GM19043 (cell line): ENCODE measurements at regions not wholly inside any gene's neighbourhood (a gene's known extent, or its start where the extent isn't known, plus 50 kb on each side); places are given as distances from the start of the nearest gene placed in this dataset.

ENCODE experiments used
- ATAC-seq: cut with Tn5 transposase; IDR thresholded peaks from one replicate; pipeline ENCODE4 v1.9.1; 2021; ENCODE audit warnings: low read depth; ENCODE audit not compliant: unreplicated experiment

DNA sequence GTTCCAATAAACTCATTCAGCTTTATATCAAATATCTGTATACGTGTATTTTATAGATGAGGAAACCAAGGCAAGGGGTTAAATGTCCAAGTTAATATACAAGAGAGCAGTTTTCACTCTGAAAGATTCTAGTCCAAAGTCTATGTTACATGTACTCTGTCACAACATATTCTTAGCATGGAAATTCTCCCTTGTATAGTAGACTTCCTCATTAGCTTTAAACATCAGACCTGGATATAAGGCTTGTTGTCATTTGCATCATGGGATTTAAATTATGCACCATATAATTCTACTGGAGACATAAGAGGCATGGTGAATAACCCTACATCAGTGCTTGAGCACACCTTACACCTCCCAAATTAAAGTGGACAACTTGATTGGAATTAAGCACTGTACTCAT is 681.9 kb upstream of the CCDC179 start:
- ATAC-seq: no peak

DNA sequence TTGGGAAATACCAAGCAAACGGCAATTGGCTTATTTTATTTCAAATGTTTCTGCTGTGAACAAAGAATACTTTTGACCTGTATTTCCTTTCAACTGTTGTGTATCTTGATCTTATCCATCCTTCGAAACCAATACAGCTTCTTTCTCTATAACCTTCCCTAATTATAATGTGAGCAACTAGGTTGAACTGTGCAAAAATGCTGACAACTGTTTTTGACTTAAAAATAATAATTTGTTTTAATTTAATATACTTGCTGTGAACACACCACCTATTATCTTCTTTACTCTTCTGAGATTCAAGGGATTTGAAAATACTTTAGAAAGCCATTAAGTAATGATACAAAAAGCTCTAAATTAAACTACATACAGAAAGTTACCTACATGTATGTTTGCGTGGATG is 682.5 kb upstream of the CCDC179 start:
- ATAC-seq: no peak

DNA sequence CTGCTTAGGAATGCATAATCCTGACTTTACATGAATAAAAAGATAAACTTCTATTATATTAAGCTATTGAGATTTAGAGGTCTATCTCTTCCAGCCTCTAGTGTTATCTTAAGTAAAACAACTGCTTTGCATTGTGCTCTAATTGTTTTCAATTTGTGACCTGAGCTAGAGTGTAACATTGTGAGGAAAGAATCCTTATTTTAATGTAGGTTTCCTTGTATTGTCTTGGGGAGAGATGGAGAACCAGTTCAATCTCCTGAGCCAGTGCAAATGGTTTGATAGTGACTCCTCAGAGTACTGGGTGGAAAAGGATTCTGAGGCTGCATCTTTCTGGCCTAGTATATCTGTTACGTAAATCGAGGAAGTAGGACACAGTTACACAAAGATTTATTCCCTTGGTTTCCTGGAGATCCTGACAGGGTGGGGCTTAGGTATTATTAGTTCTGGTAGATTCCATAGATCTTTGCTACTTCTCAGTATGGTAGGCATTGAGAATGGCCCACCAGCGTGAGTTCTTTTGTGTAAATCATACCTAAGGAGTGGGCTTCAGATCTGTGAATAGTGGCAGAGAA is 683.5 kb upstream of the CCDC179 start:
- no peak for ATAC-seq

DNA sequence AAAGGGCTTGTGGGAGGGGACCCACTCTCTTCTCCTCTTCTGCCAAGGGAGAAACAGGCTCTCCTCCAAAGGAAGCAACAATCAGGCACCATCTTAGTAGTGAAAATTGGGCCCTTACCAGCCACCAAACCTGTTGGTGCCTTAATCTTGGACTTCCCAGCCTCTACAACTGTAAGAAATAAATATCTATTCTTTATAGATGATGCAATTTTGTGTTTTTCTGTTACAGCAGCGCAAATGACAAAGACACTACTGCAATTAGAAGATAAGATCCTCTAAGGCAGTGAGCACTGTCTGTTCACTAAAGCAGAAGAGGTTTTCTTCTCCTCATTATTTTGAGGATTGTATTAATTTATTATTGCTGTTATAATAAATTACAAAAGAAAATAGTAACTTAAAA is 691.4 kb upstream of the CCDC179 start:
- no peak for ATAC-seq

DNA sequence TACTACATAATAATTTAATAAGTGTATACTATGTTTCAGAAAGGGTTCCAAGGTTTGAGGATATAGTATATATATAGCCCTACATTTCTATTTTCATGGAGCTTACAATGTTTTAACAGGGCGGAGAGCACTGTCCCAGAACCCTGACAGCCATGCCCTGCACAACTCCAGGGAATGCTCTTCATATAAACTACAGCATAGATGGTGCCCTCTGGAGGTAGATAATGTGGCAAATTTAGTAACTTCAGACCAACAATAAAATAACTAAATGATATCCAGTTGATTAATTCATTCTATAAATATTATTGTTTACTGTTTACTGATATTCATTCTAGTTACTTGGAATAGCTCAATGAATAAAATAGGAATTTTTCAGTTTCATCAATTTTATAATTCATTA is 693.7 kb upstream of the CCDC179 start:
- no peak for ATAC-seq

DNA sequence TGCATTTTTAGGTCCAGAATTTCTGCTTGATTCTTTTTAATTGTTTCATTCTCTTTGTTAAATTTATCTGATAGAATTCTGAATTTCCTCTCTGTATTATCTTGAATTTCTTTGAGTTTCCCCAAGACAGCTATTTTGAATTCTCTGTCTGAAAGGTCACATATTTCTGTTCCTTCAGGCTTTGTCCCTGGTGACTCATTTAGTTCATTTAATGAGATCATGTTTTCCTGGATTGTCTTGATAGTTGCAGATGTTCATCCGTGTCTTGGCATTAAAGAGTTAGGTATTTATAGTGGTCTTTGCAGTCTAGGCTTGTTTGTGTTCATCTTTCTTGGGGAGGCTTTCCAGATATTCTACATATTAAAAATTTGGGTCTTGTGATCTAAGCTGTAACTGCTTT is 694.8 kb upstream of the CCDC179 start:
- ATAC-seq: no peak

DNA sequence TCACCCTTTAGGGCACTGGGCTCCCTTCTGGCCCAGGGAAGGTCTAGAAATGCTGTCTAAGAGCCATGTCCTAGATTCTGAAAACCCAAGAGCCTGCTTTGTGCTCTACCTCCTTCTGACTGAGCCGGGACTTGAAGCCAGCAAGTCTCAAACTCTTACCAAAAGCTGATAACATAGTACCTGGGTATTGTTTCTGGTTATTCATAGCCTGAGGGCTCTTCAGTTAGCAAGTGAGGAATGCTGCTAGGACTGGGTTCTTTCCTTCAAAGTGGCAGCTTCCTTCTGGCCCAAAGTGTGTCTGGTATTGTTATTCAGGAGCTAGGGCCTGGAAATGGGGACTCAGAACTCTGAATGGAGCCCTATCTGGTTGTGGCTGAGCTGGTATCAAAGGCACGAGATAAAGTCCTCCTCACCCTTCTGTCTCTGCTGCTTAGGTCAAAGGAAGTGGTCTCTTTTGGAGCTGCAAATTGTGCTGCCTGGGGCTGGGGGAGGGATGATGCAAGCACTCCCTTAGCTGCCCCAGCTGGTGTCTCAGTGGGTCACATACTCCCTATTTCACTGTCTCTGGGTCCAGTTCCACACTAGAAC is 696.0 kb upstream of the CCDC179 start:
- no peak for ATAC-seq

DNA sequence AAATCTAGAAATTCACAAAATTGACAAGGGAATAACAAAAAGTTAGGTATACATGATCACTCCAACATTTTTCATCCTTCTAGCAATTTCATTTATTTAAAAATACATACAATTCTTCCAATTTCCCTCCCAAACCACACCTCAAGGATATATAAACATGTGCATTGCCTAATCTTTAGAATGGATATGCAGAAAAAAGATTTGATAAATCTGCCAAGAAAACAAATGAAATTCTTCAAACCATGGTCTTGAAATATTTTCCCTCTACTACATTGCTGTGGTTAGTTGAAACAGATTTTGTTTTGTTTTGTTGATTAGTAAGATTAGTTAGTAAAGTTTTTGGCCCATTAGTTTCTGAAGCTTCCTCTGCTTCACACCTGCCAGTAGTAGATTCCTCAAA is 703.3 kb upstream of the CCDC179 start:
- ATAC-seq: no peak

DNA sequence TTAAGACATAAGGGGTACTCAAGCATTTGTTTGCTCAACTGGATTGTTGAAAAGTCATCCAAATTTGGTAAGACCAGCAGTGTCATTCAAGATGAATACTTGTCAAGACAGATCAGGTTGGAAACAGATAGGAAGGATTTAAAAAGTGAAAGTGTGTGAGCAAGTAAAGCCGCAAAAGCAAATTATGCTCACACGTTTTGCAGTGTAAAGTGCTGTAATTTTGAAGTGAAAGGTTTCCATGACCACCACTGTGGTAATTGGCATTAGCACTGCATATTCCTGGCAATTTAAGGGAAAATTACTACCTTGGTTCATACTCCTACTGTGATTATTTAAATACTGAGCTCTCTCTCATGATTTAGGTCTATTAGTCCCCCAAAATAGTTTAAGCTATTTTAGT is 704.1 kb upstream of the CCDC179 start:
- ATAC-seq: no peak

DNA sequence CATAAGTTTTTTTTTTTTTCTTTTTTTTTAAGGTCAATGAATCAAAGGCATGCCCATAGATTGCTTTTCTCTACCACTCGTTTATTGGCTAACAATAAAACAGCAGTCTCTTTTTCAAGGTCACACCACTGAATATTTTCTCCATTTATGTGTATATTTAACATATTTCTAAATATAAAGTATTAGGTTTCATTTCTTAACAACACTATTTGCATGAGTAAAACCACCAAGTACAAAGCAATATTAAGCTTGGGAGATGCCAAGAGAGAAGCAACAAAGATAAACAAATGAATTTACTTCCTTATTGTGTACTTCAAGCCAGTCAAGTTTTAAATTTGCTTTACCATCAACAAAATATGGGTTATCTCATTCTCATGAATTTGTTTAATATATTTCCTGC is 708.9 kb upstream of the CCDC179 start:
- no peak for ATAC-seq

DNA sequence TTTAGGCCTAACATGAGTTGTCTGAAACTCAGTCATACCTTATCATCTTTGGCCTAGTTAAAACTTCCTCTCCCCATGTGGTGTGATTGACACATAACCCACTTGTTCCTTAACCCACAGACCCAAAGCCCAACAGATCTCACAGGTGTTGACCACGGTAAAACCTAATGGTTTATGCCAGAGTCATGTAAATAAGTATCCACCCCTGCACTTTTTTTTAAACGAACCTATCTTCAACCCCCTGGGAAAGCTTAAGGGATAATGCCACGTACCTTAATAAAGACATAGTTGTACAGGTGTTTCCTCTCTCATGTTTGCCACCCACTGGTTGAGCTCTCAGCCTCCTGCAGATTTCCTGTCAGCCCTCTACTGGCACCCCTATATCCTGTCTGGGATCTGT is 709.3 kb upstream of the CCDC179 start:
- ATAC-seq: no peak

DNA sequence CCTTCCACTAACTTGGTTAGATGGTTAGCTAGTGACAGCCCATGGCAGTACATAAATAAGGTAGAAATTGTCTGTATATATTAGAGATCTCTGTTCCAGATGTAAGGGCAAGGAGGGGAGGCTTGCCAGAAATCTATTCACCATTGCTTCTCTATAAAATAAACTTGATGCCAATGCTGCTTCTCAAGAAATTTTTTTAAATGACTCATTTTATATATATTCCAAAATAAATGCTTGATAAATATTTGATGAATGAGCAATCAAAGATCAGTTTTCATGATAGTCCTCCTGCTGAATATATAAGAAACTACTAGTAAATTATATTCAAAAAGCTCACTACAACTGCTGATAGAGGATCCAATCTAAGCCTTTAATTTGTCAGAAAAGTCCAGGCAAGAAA is 710.6 kb upstream of the CCDC179 start:
- ATAC-seq: no peak

DNA sequence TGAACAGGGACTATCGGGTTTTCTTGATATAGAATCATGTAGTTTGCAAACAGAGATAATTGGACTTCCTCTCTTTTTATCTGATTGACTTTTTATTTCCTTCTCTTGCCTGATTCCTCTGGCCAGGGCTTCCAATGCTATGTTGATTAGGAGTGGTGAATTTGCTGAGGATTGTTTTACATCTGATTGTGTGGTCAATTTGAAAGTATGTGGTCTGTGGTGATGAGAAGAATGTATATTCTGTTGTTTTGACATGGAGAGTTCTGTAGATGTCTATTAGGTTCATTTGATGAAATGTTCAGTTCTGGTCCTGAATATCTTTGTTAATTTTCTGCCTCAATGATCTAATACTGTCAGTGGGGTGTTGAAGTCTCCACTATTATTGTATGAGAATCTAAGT is 713.2 kb upstream of the CCDC179 start:
- ATAC-seq: no peak

DNA sequence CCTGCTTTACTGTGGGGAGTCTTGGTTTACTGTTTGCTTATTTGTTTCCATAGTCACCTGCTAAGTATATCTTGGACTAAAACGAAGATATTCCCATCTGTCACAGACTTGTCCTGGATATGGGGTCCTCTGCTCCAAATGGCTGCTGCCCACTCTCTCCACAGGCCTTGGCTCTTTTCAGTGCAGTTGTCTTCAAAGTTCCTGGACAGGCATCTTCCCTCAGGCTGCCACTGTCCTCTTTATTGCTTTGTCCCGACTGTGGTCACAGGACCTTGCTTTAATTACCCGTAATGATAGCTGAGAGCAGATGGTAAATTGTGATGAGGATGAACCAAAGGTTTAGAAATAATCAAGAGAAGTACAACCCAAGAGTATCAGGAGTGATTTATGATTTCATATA is 713.9 kb upstream of the CCDC179 start:
- ATAC-seq: no peak

DNA sequence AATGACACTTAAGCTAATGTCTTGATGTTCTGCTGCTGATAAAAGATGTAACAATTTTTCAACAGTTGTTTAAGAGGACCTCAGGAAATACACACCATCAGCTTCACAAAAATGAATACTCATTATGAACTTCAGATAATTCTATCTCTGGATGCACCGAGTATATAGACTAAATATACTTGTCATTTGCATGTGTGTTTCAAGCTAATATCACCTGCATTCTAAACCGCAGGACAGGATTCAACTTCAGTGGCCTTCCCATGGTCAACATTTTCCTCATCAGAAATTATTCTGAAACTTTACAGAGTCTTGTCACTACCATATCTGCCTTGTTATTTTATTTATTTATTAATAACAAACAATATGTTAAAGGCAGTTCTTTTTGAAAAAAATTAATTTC is 717.0 kb upstream of the CCDC179 start:
- ATAC-seq: no peak

DNA sequence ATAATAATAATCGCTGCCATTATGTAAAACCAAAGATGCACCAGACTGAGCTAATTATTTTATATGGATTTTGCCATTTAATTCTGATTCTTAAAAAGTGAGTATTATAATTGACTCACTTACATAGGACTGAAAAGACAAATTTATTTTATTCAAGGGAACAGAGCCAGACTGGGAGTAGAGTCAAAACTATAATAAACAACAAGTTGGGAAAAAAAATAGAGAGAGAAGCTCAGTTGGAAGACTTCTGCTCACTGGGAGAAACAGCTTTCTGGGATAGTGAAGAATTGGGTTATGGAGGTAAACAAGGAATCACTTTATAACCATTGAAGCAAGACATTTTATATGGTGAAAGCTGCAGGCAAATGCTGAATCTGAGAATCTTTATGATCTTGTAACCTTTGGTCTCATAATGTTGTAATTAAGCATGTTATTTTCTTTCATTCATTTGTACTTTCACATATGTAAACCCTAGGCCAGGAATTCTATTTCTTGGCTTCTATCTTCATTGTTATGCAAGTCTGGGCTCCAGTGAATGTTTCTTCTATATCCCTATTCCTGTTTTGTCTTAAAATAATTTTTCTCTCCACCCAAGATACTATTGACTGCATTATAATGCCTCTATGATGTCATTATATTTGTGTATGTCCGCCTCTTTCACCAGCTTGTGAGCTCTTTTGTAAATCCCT is 725.3 kb upstream of the CCDC179 start:
- no peak for ATAC-seq

DNA sequence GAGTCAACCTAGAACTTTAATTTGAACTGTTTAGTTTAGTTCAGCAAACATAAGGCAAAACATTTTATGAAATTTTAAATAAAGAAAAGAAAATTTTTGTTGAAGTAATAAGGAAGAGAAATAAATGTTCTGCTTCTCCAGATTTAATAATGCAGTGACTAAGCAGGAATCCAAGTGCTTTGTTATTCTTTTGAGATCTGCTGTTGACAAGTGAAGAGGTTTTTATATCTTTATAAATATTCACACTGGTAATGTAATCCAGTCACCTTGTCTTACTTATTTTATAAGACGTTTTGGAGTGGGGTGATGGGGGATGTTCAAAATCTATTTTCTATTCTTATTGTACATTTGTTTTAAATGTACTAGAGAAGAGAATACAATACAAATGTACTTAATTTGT is 725.9 kb upstream of the CCDC179 start:
- no peak for ATAC-seq

DNA sequence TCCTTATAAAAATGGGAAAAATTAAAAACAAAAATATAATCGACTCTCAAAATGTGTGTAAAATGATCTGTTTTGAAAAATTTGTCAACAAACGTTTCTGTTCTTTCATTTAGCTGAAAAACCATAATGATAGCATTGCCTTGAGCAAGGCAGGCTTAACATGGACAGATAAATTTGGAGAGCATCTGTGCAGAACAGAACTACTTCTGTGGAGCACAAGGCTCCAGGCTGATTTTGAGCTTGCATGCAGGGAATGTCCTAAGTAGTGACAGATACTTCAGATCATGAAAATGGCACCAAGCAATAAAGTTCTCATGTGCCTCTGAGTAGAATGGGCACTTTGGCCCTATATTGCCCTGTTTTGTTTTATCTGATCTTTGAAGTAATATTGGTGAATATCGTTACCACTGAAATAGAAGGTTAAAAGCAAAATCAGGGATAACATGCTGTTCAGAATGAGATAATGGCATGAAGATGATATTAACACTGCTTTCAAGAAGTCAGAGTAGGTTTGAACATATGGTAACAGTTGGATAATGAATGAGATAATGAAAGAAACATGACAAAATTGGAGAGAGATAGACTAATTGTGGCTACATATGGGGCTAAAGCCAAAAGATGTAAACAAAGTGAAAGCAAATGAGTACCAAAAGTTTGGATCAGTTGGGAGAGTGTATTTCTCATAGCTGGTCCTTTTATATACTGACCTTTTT is 730.5 kb upstream of the CCDC179 start:
- no peak for ATAC-seq

DNA sequence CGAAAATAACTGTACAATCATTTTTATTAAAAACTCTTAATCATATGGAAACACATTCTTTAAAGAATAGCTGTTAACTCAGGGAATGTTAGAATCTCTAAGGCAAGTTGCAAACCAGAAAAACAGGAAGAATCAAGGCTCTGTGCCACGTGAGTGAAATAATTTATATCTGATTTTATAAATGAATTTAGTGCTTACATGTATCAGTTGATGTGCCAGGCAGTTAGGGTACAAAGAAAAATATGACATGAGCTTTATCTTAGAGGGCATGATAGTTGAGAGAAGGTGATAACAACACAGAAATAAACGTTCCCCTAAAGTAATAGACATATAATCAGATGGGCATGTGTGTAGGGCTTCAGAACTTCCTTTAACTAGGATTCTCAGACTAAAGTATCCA is 734.5 kb upstream of the CCDC179 start:
- ATAC-seq: no peak

DNA sequence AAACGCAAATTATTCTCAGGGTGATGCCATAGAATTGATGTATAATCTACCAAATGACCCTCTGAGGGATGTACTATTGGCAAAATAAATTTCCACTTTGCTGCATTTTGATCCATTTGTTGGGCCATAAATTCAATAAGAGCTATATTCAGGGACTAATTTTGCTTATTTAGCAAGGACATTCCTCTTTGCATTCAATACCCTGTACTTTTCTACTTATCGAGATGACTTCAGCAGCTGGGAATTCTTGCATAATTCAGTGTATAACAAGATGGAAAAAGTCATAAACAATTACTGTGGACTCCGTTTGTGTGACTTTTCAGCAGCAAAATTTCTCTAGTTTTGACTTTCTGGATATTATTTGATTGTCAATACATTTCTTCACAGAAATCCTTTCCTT is 744.7 kb upstream of the CCDC179 start:
- ATAC-seq: no peak

DNA sequence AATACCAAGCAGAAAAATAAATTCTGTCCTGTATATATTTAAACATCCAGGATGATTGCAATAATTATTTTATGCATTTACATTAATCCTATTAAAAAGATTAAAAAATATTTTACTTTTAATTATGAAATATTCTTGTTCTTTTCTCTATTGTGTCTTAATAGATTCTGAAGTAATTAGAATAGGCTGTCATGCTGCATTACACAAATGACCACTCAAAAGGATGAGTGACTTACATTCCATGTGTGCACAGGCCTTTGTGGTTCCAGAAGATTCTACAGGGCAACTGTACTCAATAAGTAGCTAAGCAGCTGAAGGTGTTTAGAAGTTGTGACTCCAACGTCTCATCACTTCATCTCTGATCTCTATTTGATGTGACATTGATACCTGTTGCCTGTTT is 745.9 kb upstream of the CCDC179 start:
- ATAC-seq: no peak

DNA sequence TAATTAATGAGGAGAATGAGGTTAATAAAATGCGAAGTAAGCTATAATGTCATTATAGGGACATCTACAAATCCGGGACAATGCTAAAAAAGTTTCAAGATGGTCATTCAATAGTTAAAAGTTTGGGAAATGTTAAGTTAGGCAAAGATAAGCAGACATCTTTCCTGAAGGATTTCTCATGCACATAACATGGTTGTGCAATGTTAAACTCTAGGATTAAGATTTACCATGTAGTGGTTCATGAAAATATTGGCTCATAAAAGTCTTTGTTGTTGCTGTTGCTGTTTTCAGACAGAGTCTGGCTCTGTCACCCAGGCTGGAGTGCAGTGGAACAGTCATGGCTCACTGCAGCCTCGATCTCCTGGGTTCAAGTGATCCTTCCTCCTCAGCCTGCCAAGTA is 751.5 kb upstream of the CCDC179 start:
- no peak for ATAC-seq
